ENCODE measurements at regions not wholly inside any gene's neighbourhood (a gene's known extent, or its start where the extent isn't known, plus 50 kb on each side); places are given as distances from the start of the nearest gene placed in this dataset.

- peaks cover 7% of the 10 kb centered on the region for H3K4me1 ChIP-seq (ENCODE audit: insufficient read depth, low read length, severe bottlenecking)
- H3K9ac ChIP-seq (ENCODE audit: low read length): no peak overlapping the region
- no peaks in the 10 kb centered on the region for H3K27me3 ChIP-seq (ENCODE audit: insufficient read depth, low read length)
- TF ChIP-seq EZH2 (IDR thresholded peaks at IDR 0.05; ENCODE audit: borderline replicate concordance, low read length): no peak
- TF ChIP-seq, protein P1, sequence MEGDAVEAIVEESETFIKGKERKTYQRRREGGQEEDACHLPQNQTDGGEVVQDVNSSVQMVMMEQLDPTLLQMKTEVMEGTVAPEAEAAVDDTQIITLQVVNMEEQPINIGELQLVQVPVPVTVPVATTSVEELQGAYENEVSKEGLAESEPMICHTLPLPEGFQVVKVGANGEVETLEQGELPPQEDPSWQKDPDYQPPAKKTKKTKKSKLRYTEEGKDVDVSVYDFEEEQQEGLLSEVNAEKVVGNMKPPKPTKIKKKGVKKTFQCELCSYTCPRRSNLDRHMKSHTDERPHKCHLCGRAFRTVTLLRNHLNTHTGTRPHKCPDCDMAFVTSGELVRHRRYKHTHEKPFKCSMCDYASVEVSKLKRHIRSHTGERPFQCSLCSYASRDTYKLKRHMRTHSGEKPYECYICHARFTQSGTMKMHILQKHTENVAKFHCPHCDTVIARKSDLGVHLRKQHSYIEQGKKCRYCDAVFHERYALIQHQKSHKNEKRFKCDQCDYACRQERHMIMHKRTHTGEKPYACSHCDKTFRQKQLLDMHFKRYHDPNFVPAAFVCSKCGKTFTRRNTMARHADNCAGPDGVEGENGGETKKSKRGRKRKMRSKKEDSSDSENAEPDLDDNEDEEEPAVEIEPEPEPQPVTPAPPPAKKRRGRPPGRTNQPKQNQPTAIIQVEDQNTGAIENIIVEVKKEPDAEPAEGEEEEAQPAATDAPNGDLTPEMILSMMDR (IDR thresholded peaks at IDR 0.05; ENCODE audit: low read length): no peak
- H3K9me3 ChIP-seq (ENCODE audit: low read length): no peaks in the 10 kb centered on the region
- H3K79me2 ChIP-seq (ENCODE audit: insufficient read depth, low read length): 0 out of 2 replicates have a peak, but pooled peaks cover 7% of the 10 kb centered on the region
- H3K36me3 ChIP-seq (ENCODE audit: insufficient read depth, low read length): peaks cover 48% of the 10 kb centered on the region
- no peaks in the 10 kb centered on the region for H3K9me2 ChIP-seq (ENCODE audit: low read depth, low read length)
- H3F3A ChIP-seq (ENCODE audit: insufficient read depth, low read length): no peaks in the 10 kb centered on the region
- H2AFZ ChIP-seq (ENCODE audit: low read length): no peak overlapping the region
- H3K4me2 ChIP-seq (ENCODE audit: low read length): no peak overlapping the region
- no peak overlapping the region for H3K4me3 ChIP-seq (ENCODE audit: low read depth, low read length, poor library complexity, severe bottlenecking)
- H3K27ac ChIP-seq (ENCODE audit: low read depth, low read length, poor library complexity, severe bottlenecking): no peak overlapping the region
- no peaks in the 10 kb centered on the region for H4K20me1 ChIP-seq (ENCODE audit: insufficient read depth, low read length)
Measured at GRCh38 chr6:34633785-34634184, 62.8 kb downstream of the ILRUN start.

DNA sequence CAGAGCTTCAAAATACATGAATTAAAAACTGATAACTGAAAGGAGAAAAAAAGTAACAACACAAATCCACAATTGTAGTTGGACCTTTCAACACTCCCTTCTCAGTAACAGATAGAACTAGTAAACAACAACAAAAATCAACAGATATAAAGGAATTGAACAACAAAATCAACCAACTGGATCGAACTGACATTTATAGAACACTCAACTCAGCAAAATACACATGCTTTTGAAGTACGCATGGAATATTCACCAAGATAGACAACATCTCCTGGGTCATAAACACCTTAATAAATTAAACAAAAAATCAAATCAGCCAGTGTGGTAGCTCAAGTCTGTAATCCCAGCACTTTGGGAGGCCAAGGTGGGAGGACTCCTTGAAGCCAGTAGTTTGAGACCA, 63.3 kb downstream of the ILRUN start:
- H3K4me2 ChIP-seq (ENCODE audit: low read length): no peak overlapping the region
- no peaks in the 10 kb centered on the region for H3K9me3 ChIP-seq (ENCODE audit: low read length)
- no peak overlapping the region for H2AFZ ChIP-seq (ENCODE audit: low read length)
- peaks cover 2% of the 10 kb centered on the region for H3K4me1 ChIP-seq (ENCODE audit: insufficient read depth, low read length, severe bottlenecking)
- H3F3A ChIP-seq (ENCODE audit: insufficient read depth, low read length): no peaks in the 10 kb centered on the region
- H4K20me1 ChIP-seq (ENCODE audit: insufficient read depth, low read length): no peaks in the 10 kb centered on the region
- peaks cover 52% of the 10 kb centered on the region for H3K36me3 ChIP-seq (ENCODE audit: insufficient read depth, low read length)
- H3K9ac ChIP-seq (ENCODE audit: low read length): no peak overlapping the region
- H3K4me3 ChIP-seq (ENCODE audit: low read depth, low read length, poor library complexity, severe bottlenecking): no peak overlapping the region
- H3K9me2 ChIP-seq (ENCODE audit: low read depth, low read length): no peaks in the 10 kb centered on the region
- no peak overlapping the region for H3K27ac ChIP-seq (ENCODE audit: low read depth, low read length, poor library complexity, severe bottlenecking)
- no peaks in the 10 kb centered on the region for H3K27me3 ChIP-seq (ENCODE audit: insufficient read depth, low read length)
- TF ChIP-seq EZH2 (IDR thresholded peaks at IDR 0.05; ENCODE audit: borderline replicate concordance, low read length): no peak
- TF ChIP-seq, protein P1 (IDR thresholded peaks at IDR 0.05; ENCODE audit: low read length): no peak
- 0 out of 2 replicates have a peak, but pooled peaks cover 7% of the 10 kb centered on the region for H3K79me2 ChIP-seq (ENCODE audit: insufficient read depth, low read length)

GRCh38 chr6:34630040-34630439, 66.5 kb downstream of the ILRUN start:
- no peak overlapping the region for H3K4me3 ChIP-seq (ENCODE audit: low read depth, low read length, poor library complexity, severe bottlenecking)
- no peaks in the 10 kb centered on the region for H3K27me3 ChIP-seq (ENCODE audit: insufficient read depth, low read length)
- no peak overlapping the region for H3K9ac ChIP-seq (ENCODE audit: low read length)
- H3K79me2 ChIP-seq (ENCODE audit: insufficient read depth, low read length): 0 out of 2 replicates have a peak, but pooled peaks cover 7% of the 10 kb centered on the region
- H3F3A ChIP-seq (ENCODE audit: insufficient read depth, low read length): no peaks in the 10 kb centered on the region
- H3K4me1 ChIP-seq (ENCODE audit: insufficient read depth, low read length, severe bottlenecking): no peaks in the 10 kb centered on the region
- H3K9me3 ChIP-seq (ENCODE audit: low read length): no peaks in the 10 kb centered on the region
- H3K4me2 ChIP-seq (ENCODE audit: low read length): no peak overlapping the region
- no peak overlapping the region for H3K27ac ChIP-seq (ENCODE audit: low read depth, low read length, poor library complexity, severe bottlenecking)
- TF ChIP-seq, protein P1 (IDR thresholded peaks at IDR 0.05; ENCODE audit: low read length): no peak
- no peak for TF ChIP-seq EZH2 (IDR thresholded peaks at IDR 0.05; ENCODE audit: borderline replicate concordance, low read length)
- no peaks in the 10 kb centered on the region for H3K9me2 ChIP-seq (ENCODE audit: low read depth, low read length)
- H2AFZ ChIP-seq (ENCODE audit: low read length): no peak overlapping the region
- H3K36me3 ChIP-seq (ENCODE audit: insufficient read depth, low read length): peaks cover 64% of the 10 kb centered on the region
- no peaks in the 10 kb centered on the region for H4K20me1 ChIP-seq (ENCODE audit: insufficient read depth, low read length)
